ENCODE measurements at regions not wholly inside any gene's neighbourhood (a gene's known extent, or its start where the extent isn't known, plus 50 kb on each side); places are given as distances from the start of the nearest gene placed in this dataset.

GRCh38 chr20:47926731-47927130, 141.4 kb upstream of the SULF2 start:
- 13% methylated on average over 4 of the region's 4 CpGs for WGBS (ENCODE audit: low lambda C conversion rate)
- no peaks in the 10 kb centered on the region for H3K27me3 ChIP-seq (ENCODE audit: control insufficient read depth in 1 of 2, insufficient read depth in 2 of 2, low read length in 2 of 2)
- in situ Hi-C loops (cut with HindIII; ENCODE audit: extremely low pct_ligation_motif_present, low pct_unique_long_range_greater_than_20kb) (no loop called here), intact Hi-C loops (cut with micrococcal nuclease; ENCODE audit: unreplicated experiment) (no loop called here)
- no peak for TF ChIP-seq ZNF124 (CRISPR knock-in tag; IDR thresholded peaks at IDR 0.05)
- TF ChIP-seq, protein P1, sequence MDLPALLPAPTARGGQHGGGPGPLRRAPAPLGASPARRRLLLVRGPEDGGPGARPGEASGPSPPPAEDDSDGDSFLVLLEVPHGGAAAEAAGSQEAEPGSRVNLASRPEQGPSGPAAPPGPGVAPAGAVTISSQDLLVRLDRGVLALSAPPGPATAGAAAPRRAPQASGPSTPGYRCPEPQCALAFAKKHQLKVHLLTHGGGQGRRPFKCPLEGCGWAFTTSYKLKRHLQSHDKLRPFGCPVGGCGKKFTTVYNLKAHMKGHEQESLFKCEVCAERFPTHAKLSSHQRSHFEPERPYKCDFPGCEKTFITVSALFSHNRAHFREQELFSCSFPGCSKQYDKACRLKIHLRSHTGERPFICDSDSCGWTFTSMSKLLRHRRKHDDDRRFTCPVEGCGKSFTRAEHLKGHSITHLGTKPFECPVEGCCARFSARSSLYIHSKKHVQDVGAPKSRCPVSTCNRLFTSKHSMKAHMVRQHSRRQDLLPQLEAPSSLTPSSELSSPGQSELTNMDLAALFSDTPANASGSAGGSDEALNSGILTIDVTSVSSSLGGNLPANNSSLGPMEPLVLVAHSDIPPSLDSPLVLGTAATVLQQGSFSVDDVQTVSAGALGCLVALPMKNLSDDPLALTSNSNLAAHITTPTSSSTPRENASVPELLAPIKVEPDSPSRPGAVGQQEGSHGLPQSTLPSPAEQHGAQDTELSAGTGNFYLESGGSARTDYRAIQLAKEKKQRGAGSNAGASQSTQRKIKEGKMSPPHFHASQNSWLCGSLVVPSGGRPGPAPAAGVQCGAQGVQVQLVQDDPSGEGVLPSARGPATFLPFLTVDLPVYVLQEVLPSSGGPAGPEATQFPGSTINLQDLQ (CRISPR knock-in tag; IDR thresholded peaks at IDR 0.05), result no peak
- TF ChIP-seq, protein P2, sequence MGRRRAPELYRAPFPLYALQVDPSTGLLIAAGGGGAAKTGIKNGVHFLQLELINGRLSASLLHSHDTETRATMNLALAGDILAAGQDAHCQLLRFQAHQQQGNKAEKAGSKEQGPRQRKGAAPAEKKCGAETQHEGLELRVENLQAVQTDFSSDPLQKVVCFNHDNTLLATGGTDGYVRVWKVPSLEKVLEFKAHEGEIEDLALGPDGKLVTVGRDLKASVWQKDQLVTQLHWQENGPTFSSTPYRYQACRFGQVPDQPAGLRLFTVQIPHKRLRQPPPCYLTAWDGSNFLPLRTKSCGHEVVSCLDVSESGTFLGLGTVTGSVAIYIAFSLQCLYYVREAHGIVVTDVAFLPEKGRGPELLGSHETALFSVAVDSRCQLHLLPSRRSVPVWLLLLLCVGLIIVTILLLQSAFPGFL (CRISPR knock-in tag; IDR thresholded peaks at IDR 0.05), result no peak
- TF ChIP-seq RAD51 (IDR thresholded peaks at IDR 0.05; ENCODE audit: borderline replicate concordance), result peak; percentile 29; the same call in 1 of the 2 replicates
- peak; percentile 25; the same call in 1 of the 2 replicates for TF ChIP-seq NFYB (CRISPR knock-in tag; IDR thresholded peaks at IDR 0.05)
- no peak for TF ChIP-seq KDM5A (IDR thresholded peaks at IDR 0.05; ENCODE audit: borderline replicate concordance, low read length)
- H3K36me3 ChIP-seq (replicated peaks in 1 of 2; ENCODE audit: control insufficient read depth in 1 of 2, insufficient read depth in 2 of 2, low read length in 2 of 2), result no peaks in the 10 kb centered on the region
- no TSS peak for BruUV-seq (replicated peaks)
- no peak overlapping the region for H3K9ac ChIP-seq (ENCODE audit: insufficient read depth, low read depth, low read length)
- ATAC-seq, result no peak
- peaks cover 15% of the 10 kb centered on the region for H3K4me1 ChIP-seq (ENCODE audit: insufficient read depth, low read length)
- no peak overlapping the region for H3K27ac ChIP-seq (ENCODE audit: extremely low read length, insufficient read depth, low read length)
- H3K4me3 ChIP-seq (replicated peaks in 1 of 3; ENCODE audit: insufficient read depth in 1 of 3, low read depth in 2 of 3, low read length in 3 of 3), result no peak overlapping the region
- no peak for DNase-seq (ENCODE audit: low spot score)
- no peaks in the 10 kb centered on the region for H4K20me1 ChIP-seq (ENCODE audit: insufficient read depth, low read length)
- no peak overlapping the region for H3K4me2 ChIP-seq (ENCODE audit: low read depth, low read length)
- no peak overlapping the region for H2AFZ ChIP-seq (ENCODE audit: low read length)
- no peaks in the 10 kb centered on the region for H3K79me2 ChIP-seq (ENCODE audit: insufficient read depth, low read length)
- ChIA-PET POLR2A (no interaction called here), CTCF (ENCODE audit: low intra/inter-chr PET ratio, low total read pairs) (no interaction called here)
- no peaks in the 10 kb centered on the region; the same call in 1 of the 2 replicates for H3K9me3 ChIP-seq (ENCODE audit: low read length)
- FAIRE-seq, result no peak
